Stimulated activated CD8-positive, alpha-beta memory T cell treated with anti-CD3 and anti-CD28 coated beads, Interleukin-4, amount 100 ng/mL, for 4 hours (primary cell): ENCODE measurements at regions not wholly inside any gene's neighbourhood (a gene's known extent, or its start where the extent isn't known, plus 50 kb on each side); places are given as distances from the start of the nearest gene placed in this dataset.

ENCODE experiments used
- DNase-seq, 2 donors: peaks; one replicate each; pipeline ENCODE4 v3.0.0-alpha.2; 2020; ENCODE audit warnings: low read depth in 2 of 2, low spot score in 1 of 2

DNA sequence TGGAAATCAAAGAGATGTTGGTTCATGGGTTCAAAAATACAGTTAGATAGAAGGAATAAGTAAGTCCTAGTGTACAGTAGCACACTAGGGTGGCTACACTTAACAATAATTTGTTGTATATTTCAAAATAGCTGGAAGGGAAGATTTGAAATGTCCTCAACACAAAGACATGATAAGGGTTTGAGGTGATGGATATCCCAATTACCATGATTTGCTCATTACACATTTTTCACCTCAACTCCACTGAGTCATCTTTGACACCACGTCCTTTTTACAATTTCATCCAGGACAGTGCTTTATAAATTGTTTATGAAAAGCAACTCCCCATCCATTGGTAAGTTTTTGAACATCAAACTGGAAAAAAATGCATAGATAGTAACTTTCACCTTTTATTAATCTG is 208.3 kb downstream of the ZC3H11B start:
- no peak for DNase-seq

DNA sequence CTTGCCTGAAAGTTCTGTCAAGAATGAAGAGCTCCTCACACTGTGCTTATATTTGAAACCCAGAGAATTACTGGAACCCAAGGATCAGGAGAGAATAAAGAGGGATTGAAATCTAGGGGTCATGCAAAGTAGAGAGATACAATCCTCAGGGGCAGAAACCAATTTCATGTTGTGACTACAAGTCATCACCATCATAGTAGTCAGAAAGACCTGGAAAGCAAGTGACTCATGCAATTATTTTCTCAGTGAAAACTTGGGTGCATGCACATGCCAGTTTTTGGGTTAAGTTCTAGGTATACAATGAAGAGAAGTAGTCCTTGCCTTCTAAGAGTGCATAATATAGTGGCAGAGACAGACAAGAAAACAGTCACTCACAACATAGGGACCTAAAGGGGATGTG is 210.0 kb downstream of the ZC3H11B start:
- DNase-seq: no peak

DNA sequence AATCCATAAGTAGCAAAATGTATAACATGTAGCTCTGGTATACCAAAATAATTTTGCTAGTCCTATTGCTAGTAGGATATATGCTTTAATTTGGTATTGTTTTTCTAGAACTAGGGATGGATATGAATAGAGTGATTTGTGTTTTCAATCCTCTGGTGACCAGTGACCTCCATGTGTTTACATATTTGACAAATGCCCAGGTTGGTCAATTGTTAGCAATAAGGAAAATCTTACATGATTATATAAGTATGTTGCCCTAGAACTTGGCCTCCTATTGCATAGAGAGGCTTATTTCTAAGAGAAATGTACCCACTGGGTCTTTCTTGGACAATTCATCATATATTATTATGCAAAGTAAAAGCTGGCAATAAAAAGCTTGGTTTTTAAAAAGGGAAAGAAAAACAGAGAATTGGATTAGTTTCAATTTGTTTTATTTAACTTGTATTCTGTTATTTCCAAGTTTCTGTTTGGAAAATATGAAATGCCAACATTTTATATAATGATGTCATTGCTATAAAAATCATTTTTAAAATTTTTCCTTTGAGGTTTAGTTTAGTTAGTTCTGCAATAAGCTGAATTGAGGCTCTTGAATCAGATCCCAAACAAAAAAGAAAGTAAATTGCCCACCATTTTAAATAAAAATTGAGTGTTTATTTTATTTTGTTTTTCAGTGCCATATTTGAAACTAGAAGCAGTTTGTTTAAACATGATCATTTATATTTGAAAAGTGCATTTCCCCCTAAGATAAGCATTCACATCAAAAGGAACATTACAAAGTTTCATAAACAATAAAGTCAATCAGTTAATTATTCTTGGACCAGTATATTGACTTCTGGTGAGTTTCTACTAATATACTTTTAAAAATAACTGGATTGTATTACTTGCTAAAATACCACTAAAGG is 210.9 kb downstream of the ZC3H11B start:
- no peak for DNase-seq

DNA sequence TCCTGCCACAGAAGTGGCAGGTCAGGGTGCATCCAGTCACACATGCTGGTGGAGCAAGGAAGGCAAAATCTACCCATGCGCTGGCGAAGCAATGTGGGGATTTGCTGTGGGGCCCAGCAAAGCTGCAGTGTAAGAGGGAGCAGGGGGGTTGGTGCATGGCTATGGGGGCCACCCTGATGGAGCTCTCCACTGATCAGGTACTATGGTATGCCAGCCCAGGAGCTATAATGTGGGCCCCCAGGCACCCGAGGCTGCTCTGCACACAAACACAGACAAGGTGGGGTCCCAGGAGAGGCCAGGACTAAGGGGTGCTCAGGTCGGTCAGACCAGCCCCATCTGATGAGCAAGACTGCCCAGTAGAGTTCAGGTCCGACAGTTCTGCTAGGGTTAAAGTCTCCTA is 213.5 kb downstream of the ZC3H11B start:
- no peak for DNase-seq

DNA sequence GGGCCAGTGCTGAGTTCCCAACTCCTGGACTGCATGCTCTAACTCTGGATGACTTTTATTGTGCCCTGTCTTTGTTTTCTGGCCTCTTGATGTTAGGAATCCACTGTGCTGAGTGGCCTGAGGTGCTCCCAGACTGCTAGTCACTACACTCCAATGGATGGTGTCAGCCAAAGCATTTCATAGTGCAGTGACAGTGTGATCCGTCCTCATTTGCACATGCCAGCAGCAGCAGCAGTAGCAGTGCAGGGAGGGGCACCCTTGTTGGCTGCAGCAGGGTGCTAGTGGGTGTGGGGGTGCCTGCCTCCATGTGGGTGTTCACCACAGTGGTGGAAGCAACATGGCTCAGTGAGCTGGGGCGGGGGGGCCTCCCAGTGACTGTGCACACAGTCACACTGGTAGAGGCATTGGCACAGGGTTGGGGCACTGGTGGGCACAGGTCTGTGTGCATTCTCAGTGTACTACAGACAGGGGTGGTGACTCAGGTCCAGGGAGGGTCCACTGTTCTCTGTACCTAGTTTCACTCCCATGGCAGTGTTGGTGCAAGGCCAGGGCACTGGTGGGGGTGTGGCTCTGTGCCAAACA is 214.0 kb downstream of the ZC3H11B start:
- no peak for DNase-seq

DNA sequence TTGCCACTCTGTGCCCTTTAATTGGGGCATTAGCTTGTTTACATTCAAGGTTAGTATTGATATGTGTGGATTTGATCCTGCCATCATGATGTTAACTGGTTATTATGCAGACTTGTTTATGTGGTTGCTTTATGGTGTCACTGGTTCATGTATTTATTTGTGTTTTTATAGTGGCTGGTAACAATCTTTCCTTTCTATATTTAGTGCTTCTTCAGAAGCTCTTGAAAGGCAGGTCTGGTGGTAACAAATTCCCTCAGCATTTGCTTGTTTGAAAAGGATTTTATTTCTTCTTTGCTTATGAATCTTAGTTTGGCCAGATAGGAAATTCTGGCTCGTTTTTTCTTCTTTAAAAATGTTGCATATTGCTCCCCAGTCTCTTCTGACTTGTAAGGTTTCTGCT is 215.4 kb downstream of the ZC3H11B start:
- no peak for DNase-seq

DNA sequence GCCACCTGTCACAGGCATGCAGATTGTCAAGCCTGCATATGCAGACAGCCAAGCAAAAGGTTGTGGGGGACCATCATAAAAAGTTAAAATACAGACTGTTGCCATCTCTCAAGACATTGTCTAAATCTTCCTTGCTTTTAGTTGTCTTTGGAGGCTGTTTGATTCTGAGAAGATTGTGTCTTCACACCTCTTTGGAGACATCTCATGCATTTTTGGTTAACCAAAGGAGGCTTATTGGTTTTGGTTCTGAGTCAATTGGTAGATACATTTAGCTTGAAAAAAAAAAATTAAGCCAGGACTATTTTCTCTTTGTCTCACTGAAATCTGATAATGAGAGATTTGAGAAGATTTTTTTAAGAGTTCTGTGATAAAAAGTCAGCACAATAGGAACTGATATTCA is 217.6 kb downstream of the LYPLAL1 start:
- no peak for DNase-seq

DNA sequence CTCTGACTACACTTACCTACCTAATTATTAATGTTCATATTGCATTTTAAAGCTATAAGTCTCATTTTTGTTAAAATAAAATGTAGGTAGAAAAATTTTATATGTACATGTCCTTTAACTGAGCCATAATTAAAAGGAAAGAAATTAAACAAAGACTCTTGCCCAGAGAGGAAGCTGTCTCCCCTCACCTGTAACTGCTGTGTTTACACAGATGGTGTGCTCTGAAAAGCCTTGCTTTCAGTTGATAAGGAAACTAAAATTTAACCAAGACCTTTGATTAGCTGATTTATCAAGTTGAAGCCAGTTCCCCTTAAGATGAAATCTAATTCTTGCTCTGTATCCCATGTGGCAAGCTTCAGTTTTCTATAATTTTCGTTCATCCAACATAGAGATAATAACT is 213.5 kb downstream of the LYPLAL1 start:
- no peak for DNase-seq

DNA sequence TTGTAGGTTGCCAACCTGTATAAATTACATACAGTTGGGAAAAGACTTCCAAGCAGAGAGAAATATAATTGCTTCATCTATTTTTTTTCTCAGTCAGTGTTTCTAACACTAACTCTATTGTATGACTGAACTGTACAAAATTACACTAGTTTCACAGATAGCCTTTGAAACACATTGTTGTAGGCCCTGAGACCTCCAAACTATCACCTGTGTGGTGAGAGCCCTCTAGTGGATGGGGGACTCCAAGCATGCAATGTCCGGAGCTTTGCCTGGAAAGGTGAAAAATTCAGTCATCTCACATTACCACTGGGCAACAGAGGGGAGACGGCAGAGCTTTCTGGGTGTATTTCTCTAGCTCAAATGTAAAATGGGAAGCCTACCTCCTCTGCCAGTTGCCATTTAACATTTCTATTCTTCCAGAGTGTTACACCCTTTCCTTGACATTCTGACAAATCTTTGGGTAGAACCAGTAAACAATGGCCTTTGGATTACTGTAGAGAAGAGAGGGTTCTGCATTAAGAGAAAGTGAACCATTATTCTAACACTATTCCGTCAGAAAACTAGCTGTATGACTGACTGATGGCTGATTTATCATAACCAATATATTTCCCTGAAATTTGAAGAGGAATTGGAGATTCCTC is 212.2 kb downstream of the LYPLAL1 start:
- DNase-seq: no peak

DNA sequence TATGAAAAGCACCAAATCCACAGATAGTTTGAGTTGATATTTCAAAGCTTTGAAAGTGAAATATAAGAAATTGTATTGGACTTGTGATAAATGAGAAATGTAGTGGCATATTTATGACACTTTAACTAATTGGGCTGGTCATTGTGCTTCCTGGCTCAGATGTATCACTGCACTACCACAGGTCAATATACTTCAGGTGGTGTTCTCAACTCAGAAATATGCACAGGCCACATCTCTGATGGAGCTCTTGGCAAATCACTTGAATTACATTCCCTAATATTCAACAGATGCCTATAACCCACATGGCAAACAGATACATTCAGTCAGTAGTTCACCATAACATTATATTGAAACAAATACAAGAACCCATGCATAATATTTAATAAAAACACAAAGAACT is 209.6 kb downstream of the LYPLAL1 start:
- DNase-seq: no peak

DNA sequence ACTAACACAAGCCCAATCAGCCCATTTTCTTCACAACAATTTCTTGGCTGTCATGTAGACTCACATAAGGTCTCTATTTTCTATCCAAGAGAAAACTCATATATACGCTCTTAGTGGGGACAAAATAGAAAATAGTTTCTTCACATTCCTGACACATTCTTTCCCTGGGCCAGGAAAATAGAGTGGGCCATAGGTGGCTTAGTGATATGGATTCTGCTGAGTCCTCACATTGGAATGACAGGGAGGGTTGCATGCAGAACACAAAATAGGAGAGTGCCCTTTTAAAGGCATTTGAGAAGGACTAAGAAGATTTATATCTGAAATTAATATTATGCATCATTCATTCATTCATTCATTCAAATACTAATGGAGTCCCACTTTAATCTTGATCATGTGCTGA is 207.7 kb downstream of the LYPLAL1 start:
- DNase-seq: no peak

DNA sequence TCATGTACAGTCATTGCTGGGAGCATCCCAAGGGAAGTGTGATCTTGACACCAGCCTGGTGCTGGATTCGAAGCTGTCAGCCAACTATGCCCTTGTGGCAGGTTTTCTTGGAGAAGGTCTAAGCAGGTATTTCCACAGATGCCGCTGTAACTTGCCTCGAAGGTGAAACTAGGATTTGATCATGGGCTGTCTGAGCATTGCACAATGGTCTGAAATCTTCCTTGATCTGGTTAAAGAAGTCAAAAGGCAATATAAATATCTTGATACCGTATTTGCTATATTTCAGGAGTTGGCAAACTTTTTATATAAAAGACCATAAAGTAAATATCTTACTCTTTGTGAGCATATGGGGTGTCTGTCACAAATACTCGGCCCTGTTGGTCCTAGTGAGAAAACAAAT is 206.8 kb downstream of the LYPLAL1 start:
- no peak for DNase-seq

DNA sequence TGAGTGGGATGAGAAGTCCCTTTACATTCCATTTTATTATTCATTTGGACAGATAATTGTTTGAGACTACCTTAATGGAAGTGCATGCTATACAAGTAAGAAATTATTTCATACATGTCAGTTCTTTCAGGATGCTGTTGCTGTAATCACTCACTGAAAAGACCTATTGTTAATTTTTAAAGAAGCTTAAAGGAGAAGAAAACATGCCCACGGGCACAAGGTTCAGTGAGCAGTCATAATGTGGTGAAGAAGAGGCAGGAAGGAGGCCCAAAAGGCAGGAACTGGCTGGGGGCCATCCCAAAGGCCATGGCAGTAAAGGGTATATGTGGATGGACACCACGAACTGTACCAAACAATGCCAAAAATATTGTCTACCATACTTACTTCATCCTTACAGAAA is 206.0 kb downstream of the LYPLAL1 start:
- no peak for DNase-seq

DNA sequence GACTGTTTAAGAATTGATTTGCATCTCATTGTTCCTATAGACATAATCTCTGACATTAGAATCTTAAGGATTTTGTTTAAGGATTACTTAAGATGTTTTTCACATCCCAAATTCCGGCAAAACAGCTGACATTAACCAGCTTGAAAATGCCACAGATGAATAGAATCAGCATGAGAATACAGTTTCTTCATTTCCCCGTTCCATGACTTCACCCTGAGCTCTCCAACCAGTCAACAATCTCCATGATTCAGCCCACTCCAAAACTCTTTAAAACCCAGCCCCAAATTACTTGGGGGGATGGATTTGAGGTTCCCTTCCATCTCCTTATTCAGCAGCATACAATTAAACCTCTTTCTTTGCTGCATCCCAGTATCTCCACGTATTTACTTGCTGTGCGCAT is 201.0 kb downstream of the LYPLAL1 start:
- DNase-seq: no peak

DNA sequence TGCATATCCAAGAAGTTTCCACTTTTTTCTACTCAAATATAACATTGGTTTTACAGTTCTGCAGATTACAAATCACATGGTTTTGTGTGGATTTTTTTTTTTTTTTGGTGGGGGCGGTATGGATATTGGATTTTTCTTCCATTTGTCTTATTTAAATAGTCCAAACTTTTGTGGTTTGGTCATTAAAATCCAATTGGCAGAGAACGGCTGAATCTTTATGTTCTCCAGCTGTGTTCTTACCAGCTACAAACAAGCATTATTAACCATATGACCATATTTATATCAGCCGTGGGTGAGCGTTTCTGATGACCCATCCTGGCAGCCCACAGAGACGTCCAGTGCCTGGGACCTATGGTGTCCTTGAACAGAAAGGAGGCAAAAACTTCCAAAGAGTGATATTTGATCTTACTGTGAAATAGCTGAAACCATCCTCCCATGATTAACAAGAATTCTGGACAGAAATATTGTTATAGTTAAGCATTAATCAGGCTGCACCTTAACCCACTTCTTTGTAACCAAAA is 200.4 kb downstream of the LYPLAL1 start:
- DNase-seq: no peak

DNA sequence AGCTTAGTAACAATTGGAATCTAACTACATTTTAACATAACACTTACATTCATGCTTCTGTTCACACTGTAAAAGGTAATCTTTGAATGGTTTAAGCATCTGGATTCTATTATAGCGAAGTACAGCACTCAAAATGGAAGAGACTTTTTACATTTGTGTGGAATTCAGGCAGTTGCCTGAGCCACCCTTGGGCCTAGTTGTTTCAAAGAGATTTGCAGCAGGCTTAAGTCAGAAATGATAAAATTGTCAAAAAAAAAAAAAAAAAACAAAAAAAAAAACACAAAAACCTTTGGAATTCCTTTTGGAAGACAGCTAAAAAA is 199.9 kb downstream of the LYPLAL1 start:
- no peak for DNase-seq

DNA sequence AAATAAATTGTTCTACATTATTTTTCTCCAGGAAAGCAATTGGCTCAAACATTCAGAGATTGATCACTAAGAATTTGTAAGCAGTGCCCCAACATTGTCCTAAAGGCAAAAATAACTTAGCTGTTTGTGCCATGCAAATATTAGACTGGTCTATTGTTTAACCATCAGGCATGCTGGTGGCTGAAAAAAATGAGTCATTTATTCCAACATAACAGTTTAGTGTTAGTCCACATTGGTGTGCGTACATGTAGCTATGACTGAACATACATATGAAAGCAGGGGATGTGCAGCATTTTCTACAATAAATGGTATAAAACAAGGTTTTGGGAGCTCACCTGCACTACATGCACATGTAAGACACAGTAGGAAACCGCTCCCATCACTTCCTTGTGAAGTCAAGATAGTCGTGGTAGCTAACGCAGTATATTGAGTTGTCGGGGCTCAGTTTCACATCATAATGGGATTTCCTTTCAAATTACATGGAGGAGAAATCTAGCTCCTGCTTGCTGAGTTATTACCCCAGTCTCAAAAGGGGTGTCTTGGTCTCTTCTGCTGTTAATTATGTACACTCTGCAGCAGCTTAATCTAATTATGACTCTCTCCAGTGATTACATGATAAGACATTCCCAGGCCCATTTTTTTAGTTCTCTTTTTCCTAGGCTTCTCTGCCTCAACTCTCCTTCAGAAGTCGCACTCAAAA is 199.4 kb downstream of the LYPLAL1 start:
- DNase-seq: no peak

DNA sequence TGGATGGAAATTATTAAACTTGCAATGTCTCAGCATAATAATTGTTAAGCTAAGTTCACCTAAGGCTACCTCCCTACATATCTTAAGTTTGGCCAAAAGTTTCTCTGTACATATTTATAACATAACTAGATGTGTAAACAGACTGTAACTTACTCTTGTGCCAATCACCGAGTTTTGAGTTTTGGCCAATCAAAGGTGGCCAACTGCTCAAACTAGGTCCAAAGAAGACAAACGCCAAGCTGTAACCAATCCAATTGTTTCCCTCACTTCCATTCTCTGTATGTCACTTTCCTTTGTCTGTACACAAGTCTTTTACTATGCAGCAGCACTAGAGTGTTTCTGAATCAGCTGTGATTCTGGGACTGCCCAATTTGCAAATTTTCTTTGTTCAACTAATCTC is 197.8 kb downstream of the LYPLAL1 start:
- no peak for DNase-seq

DNA sequence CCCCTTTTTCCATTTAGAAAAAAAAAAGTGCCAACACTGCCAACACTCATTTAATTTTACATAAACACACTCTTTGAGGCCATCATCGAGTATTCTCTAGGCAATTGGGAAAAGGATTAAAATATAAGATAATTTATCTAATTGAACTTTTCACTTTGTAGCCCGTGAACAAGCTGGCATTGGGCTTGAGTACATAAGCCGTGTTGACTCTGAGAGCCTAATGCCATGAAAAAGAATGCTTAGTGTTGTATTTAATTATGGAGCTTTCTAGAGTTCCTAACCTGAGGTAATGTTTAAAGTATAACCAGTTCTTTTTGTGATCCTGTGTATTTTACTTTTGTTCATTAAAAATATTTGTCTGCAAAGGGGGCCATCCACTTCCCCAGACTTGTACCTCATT is 193.8 kb downstream of the LYPLAL1 start:
- no peak for DNase-seq

DNA sequence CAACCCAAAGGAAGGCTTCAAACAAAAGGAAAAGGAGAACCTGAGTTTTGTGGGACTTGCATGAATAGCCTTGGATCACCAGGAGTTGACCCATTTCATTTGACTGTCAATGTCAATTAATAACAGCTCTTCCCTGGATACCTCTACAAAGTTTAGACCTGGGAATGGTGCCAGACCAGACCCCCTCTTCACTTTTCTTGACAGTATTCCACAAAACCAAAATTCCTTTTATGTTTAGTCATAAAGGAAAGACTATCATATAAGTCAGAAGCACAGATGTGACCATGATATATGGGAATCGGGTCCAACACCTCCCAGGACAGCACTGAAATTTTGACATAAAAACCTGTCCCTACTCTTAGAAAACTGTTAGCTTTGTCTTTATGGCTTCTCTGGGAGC is 191.8 kb downstream of the LYPLAL1 start:
- no peak for DNase-seq

DNA sequence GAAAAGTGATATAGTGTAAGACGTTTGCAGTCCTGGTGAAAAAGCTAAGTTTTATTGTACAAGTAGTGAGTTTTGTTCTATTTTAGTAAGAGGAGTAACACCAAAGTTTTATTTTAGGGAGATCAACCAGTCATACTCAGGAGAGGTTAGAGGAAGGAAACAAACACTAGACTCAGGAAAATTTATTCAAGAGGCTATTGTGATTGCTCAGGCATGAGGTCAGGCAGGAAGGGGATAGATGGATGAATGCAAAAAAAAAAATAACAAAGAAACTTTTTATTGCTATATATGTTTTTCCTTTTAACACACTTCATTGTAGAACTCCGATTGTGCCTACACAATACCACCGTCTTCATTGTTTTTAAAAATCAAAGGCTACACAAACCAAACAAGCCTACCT is 189.0 kb downstream of the LYPLAL1 start:
- DNase-seq: no peak

DNA sequence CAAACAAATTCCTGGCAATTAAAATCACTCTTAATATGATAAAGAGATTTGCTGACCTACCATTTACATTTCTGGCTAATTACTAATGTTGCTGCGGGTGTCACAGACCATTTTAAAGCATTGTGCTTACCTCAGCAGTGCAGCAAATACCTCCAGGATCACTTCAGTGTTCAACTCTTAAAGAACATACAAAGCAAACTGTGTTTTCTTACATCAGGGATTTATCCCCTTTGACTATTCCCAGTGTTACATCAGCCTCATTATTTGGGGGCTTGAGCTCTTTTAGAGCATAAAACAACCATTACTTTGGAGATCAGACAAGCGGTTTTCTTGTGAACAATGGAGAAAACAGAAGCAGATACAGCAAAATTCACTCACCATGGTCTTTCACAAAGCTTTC is 185.4 kb downstream of the LYPLAL1 start:
- DNase-seq: no peak
